Neuron (in vitro differentiated cells): ENCODE measurements at regions not wholly inside any gene's neighbourhood (a gene's known extent, or its start where the extent isn't known, plus 50 kb on each side); places are given as distances from the start of the nearest gene placed in this dataset.

ENCODE experiments used
- H2AFZ ChIP-seq: one replicate; pipeline ENCODE4 v1.6.1; 2013; ENCODE audit warnings: low read depth, mild to moderate bottlenecking, inconsistent platforms, low read length, moderate library complexity
- H3K27me3 ChIP-seq: one replicate; pipeline ENCODE4 v1.6.1; 2013; ENCODE audit warnings: low read length; ENCODE audit not compliant: insufficient read depth
- H3K36me3 ChIP-seq: one replicate; pipeline ENCODE4 v1.6.1; 2013; ENCODE audit warnings: low read length; ENCODE audit not compliant: insufficient read depth
- H3K4me1 ChIP-seq: one replicate; pipeline ENCODE4 v1.6.1; 2013; ENCODE audit warnings: low read length; ENCODE audit not compliant: insufficient read depth
- H3K4me3 ChIP-seq: 2 replicates; pipeline ENCODE4 v1.5.1; 2013; ENCODE audit warnings: mild to moderate bottlenecking, low read length, moderate library complexity
- H3K9me3 ChIP-seq: one replicate; pipeline ENCODE4 v1.6.1; 2013; ENCODE audit warnings: low read length

GRCh38 chr18:40631319-40631718, 1323.7 kb upstream of the PIK3C3 start:
- peaks cover 1% of the 10 kb centered on the region for H3K4me1 ChIP-seq
- H3K27me3 ChIP-seq, result no peaks in the 10 kb centered on the region
- H3K9me3 ChIP-seq, result no peaks in the 10 kb centered on the region
- no peak overlapping the region for H3K4me3 ChIP-seq
- H2AFZ ChIP-seq, result no peak overlapping the region
- H3K36me3 ChIP-seq, result no peaks in the 10 kb centered on the region

- Histone ChIP-seq H3K9me3 (no peaks in the 10 kb centered on the region), H3K4me3 (no peak overlapping the region)
Observed at GRCh38 chr18:40630496-40630895, 1324.5 kb upstream of the PIK3C3 start.

GRCh38 chr18:40624959-40625358, 1330.1 kb upstream of the PIK3C3 start:
- Histone ChIP-seq H3K27me3 (no peaks in the 10 kb centered on the region), H2AFZ (no peak overlapping the region), H3K4me1 (peaks cover 1% of the 10 kb centered on the region), H3K36me3 (no peaks in the 10 kb centered on the region), H3K9me3 (no peaks in the 10 kb centered on the region), H3K4me3 (no peak overlapping the region)

More at GRCh38 chr18:40630496-40630895, 1324.5 kb upstream of the PIK3C3 start:
- H2AFZ ChIP-seq, result no peak overlapping the region
- no peaks in the 10 kb centered on the region for H3K27me3 ChIP-seq
- H3K4me1 ChIP-seq, result peaks cover 1% of the 10 kb centered on the region
- no peaks in the 10 kb centered on the region for H3K36me3 ChIP-seq

- Histone ChIP-seq H3K9me3 (no peaks in the 10 kb centered on the region), H3K4me3 (no peak overlapping the region), H3K36me3 (no peaks in the 10 kb centered on the region)
Observed at GRCh38 chr18:40613721-40614120, 1341.3 kb upstream of the PIK3C3 start.

GRCh38 chr18:40612356-40612755, 1342.7 kb upstream of the PIK3C3 start:
- H3K4me1 ChIP-seq, result no peaks in the 10 kb centered on the region
- no peaks in the 10 kb centered on the region for H3K36me3 ChIP-seq
- no peaks in the 10 kb centered on the region for H3K9me3 ChIP-seq
- no peak overlapping the region for H2AFZ ChIP-seq
- no peaks in the 10 kb centered on the region for H3K27me3 ChIP-seq
- no peak overlapping the region for H3K4me3 ChIP-seq

More at GRCh38 chr18:40613721-40614120, 1341.3 kb upstream of the PIK3C3 start:
- H3K4me1 ChIP-seq, result no peaks in the 10 kb centered on the region
- no peaks in the 10 kb centered on the region for H3K27me3 ChIP-seq
- H2AFZ ChIP-seq, result no peak overlapping the region

GRCh38 chr18:40608226-40608625, 1346.8 kb upstream of the PIK3C3 start:
- H3K4me3 ChIP-seq, result no peak overlapping the region
- H2AFZ ChIP-seq, result no peak overlapping the region
- no peaks in the 10 kb centered on the region for H3K9me3 ChIP-seq
- H3K4me1 ChIP-seq, result no peaks in the 10 kb centered on the region
- no peaks in the 10 kb centered on the region for H3K36me3 ChIP-seq
- H3K27me3 ChIP-seq, result no peaks in the 10 kb centered on the region

GRCh38 chr18:40607542-40608148, 1347.4 kb upstream of the PIK3C3 start:
- H3K4me3 ChIP-seq, result no peak overlapping the region
- H3K36me3 ChIP-seq, result no peaks in the 10 kb centered on the region
- H3K9me3 ChIP-seq, result no peaks in the 10 kb centered on the region
- no peaks in the 10 kb centered on the region for H3K27me3 ChIP-seq
- no peak overlapping the region for H2AFZ ChIP-seq
- no peaks in the 10 kb centered on the region for H3K4me1 ChIP-seq

- no peak overlapping the region for H2AFZ ChIP-seq
- no peaks in the 10 kb centered on the region for H3K9me3 ChIP-seq
- H3K4me1 ChIP-seq, result no peaks in the 10 kb centered on the region
- H3K36me3 ChIP-seq, result no peaks in the 10 kb centered on the region
- H3K27me3 ChIP-seq, result no peaks in the 10 kb centered on the region
- H3K4me3 ChIP-seq, result no peak overlapping the region
Observed at GRCh38 chr18:40606996-40607395, 1348.0 kb upstream of the PIK3C3 start.

GRCh38 chr18:40583671-40584070, 1371.4 kb upstream of the PIK3C3 start:
- Histone ChIP-seq H3K4me1 (peaks cover 2% of the 10 kb centered on the region), H3K9me3 (no peaks in the 10 kb centered on the region), H2AFZ (no peak overlapping the region), H3K27me3 (no peaks in the 10 kb centered on the region), H3K4me3 (no peak overlapping the region), H3K36me3 (no peaks in the 10 kb centered on the region)

GRCh38 chr18:40582105-40582504, 1372.9 kb upstream of the PIK3C3 start:
- H3K4me1 ChIP-seq, result peaks cover 17% of the 10 kb centered on the region
- no peaks in the 10 kb centered on the region for H3K27me3 ChIP-seq
- H3K4me3 ChIP-seq, result no peak overlapping the region
- no peaks in the 10 kb centered on the region for H3K36me3 ChIP-seq
- H3K9me3 ChIP-seq, result no peaks in the 10 kb centered on the region
- no peak overlapping the region for H2AFZ ChIP-seq

GRCh38 chr18:40577981-40578365, 1377.1 kb upstream of the PIK3C3 start:
- Histone ChIP-seq H3K9me3 (no peaks in the 10 kb centered on the region), H3K4me3 (peak overlapping the region; percentile 29), H3K36me3 (no peaks in the 10 kb centered on the region), H3K27me3 (no peaks in the 10 kb centered on the region), H2AFZ (peak overlapping the region; percentile 73), H3K4me1 (peaks cover 39% of the 10 kb centered on the region)

- peak overlapping the region; percentile 73 for H2AFZ ChIP-seq
- peak overlapping the region; percentile 41 for H3K4me3 ChIP-seq
- no peaks in the 10 kb centered on the region for H3K9me3 ChIP-seq
- H3K4me1 ChIP-seq, result peaks cover 39% of the 10 kb centered on the region
- H3K36me3 ChIP-seq, result no peaks in the 10 kb centered on the region
- no peaks in the 10 kb centered on the region for H3K27me3 ChIP-seq
Observed at GRCh38 chr18:40577239-40577980, 1377.6 kb upstream of the PIK3C3 start.

- Histone ChIP-seq H3K36me3 (no peaks in the 10 kb centered on the region), H3K27me3 (no peaks in the 10 kb centered on the region), H3K4me3 (peak overlapping the region; percentile 41), H3K4me1 (peaks cover 39% of the 10 kb centered on the region), H2AFZ (peak overlapping the region; percentile 55), H3K9me3 (no peaks in the 10 kb centered on the region)
Observed at GRCh38 chr18:40576507-40577115, 1378.4 kb upstream of the PIK3C3 start.
